GM18861 (cell line): ENCODE measurements at regions not wholly inside any gene's neighbourhood (a gene's known extent, or its start where the extent isn't known, plus 50 kb on each side); places are given as distances from the start of the nearest gene placed in this dataset.

Experiments
- ATAC-seq: cut with Tn5 transposase; IDR thresholded peaks from one replicate; pipeline ENCODE4 v1.9.1; 2021; ENCODE audit not compliant: unreplicated experiment

DNA sequence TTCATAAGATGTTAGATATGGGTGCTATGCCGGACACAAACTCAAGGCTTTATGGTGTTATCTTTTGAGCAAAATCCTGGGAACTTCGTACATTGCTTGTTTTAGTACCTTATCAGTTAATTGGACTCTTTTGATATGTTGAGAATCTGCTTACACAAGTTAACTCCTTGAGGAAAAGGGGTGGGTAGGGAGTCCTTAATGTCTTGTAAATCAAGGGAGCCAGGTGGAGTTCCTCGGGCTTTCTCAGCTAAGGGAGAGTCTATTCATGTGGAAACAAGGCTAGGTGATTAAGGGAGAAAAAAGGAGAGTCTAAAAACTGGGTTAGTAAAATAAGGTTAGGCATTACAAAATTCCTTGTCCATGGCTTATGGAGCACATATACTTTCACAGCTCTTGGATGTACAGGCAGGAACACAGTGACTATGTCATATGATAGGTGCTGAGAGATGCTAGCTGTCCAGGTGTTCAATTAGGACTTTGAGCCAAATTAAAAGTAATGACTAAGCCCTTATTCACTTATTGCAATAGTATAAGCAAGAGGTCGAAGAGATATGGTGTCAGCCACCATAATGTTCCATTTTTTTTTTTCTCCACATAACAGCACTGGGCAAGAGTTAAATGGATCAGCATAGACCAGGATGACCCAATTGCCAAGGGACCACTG is 59.5 kb upstream of the DYNAP start:
- ATAC-seq = no peak

DNA sequence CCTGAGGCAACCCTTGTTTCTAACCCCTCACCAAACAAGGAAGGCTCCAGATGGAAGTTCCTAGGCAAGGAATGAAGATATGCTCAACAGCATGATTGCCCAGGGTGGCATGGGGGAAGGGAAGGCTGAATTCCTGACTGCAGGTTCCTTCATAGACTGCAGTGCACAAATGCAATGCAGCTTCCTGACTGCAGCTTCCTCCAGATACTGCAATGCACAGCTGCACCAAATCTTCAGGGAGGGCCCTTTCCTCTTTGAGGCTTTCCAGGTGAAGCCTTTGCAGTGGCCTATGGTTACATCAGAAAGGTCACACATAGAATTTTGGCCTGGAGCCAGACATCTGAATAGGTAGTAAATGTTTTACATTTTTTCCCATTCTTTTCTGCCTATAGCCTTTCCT is 58.8 kb upstream of the DYNAP start:
- ATAC-seq = no peak

DNA sequence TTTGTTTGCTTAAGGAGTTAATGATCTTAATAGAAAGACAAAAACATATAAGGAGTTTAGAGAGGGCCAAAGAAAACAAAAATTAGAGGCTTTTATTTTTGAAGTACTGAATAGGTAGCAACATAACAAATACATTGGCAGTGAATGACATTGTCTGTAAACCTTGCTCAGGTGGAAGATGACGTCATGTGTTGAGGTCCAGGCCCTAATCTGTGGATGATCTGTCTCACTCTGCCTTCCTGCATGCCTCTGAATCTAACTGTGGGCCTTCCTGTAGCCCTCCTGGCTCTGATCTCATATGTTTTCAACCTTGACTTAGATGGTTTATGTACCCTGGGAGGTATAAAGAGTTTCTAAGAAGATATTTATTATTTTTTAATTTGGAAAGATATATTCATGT is 58.1 kb upstream of the DYNAP start:
- ATAC-seq = no peak
